ENCODE measurements at regions not wholly inside any gene's neighbourhood (a gene's known extent, or its start where the extent isn't known, plus 50 kb on each side); places are given as distances from the start of the nearest gene placed in this dataset.

GRCh38 chr10:83816942-83817341 lies 322.4 kb upstream of the GHITM start:
- no peak overlapping the region for H3K18ac ChIP-seq (ENCODE audit: low read length)
- no peak overlapping the region for H4K5ac ChIP-seq (ENCODE audit: low read length)
- no peak overlapping the region for H3K4me3 ChIP-seq (ENCODE audit: low read length)
- no peaks in the 10 kb centered on the region for H3K4me1 ChIP-seq (ENCODE audit: control insufficient read depth, low read depth, low read length)
- H3K56ac ChIP-seq (ENCODE audit: low read length) = no peak overlapping the region
- H3K36me3 ChIP-seq (ENCODE audit: control insufficient read depth, insufficient read depth, low read length) = no peaks in the 10 kb centered on the region
- no peak for DNase-seq
- H3K23ac ChIP-seq (ENCODE audit: low read length) = no peak overlapping the region
- no peaks in the 10 kb centered on the region for H3K79me2 ChIP-seq (ENCODE audit: control insufficient read depth, insufficient read depth, low read length)
- no peaks in the 10 kb centered on the region for H3K27me3 ChIP-seq (ENCODE audit: insufficient read depth, low read length, poor library complexity)
- H2BK5ac ChIP-seq (ENCODE audit: low read length) = no peak overlapping the region
- no peak overlapping the region for H2BK15ac ChIP-seq (replicated peaks; ENCODE audit: low read depth)
- H3K9ac ChIP-seq (ENCODE audit: low read length) = no peak overlapping the region
- H2AK5ac ChIP-seq (ENCODE audit: low read length) = no peak overlapping the region
- WGBS (ENCODE audit: extremely low coverage, insufficient coverage, low lambda C conversion rate) = no CpG with 5 or more reads among the region's 2 CpGs
- no peaks in the 10 kb centered on the region for H3K79me1 ChIP-seq (ENCODE audit: low read length)
- no peak overlapping the region for H3K27ac ChIP-seq (ENCODE audit: low read depth, low read length)
- H3K4ac ChIP-seq (ENCODE audit: low read depth, low read length) = no peak overlapping the region
- no peak overlapping the region for H2BK120ac ChIP-seq (ENCODE audit: low read depth, low read length)
- no peak overlapping the region for H4K8ac ChIP-seq (ENCODE audit: low read depth, low read length)
- no peak overlapping the region for H3K4me2 ChIP-seq (ENCODE audit: low read length)

DNA sequence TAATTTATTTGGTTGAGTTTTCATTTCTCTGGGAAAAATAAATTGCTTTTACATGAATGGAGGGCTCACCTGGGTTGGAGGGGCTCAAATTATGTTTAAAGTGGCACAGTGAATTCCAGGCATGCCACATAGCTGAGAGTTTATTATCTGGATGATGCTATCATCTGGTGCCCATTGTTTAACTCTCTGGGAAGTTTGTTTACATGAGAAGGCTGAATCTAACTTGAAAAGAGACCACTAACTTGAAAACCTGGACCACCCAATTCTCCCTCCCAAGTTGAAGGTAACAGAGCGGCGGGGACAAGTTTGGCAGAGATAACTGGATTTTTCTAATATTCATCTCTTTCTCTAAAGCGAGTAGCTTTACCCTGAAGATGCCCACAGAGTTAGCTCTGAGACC lies 321.5 kb upstream of the GHITM start:
- Histone ChIP-seq H3K4me1 (ENCODE audit: control insufficient read depth, low read depth, low read length) (no peaks in the 10 kb centered on the region), H3K9ac (ENCODE audit: low read length) (no peak overlapping the region), H3K4me3 (ENCODE audit: low read length) (no peak overlapping the region), H3K56ac (ENCODE audit: low read length) (no peak overlapping the region), H4K8ac (ENCODE audit: low read depth, low read length) (no peak overlapping the region), H3K36me3 (ENCODE audit: control insufficient read depth, insufficient read depth, low read length) (no peaks in the 10 kb centered on the region), H3K4ac (ENCODE audit: low read depth, low read length) (no peak overlapping the region), H2BK5ac (ENCODE audit: low read length) (no peak overlapping the region), H4K5ac (ENCODE audit: low read length) (no peak overlapping the region), H3K79me1 (ENCODE audit: low read length) (no peaks in the 10 kb centered on the region), H3K27ac (ENCODE audit: low read depth, low read length) (no peak overlapping the region), H2AK5ac (ENCODE audit: low read length) (no peak overlapping the region), H3K4me2 (ENCODE audit: low read length) (no peak overlapping the region), H3K18ac (ENCODE audit: low read length) (no peak overlapping the region), H3K27me3 (ENCODE audit: insufficient read depth, low read length, poor library complexity) (no peaks in the 10 kb centered on the region), H3K79me2 (ENCODE audit: control insufficient read depth, insufficient read depth, low read length) (no peaks in the 10 kb centered on the region), H3K23ac (ENCODE audit: low read length) (no peak overlapping the region), H2BK15ac (replicated peaks; ENCODE audit: low read depth) (no peak overlapping the region), H2BK120ac (ENCODE audit: low read depth, low read length) (no peak overlapping the region)
- WGBS (ENCODE audit: extremely low coverage, insufficient coverage, low lambda C conversion rate) = no CpG with 5 or more reads among the region's 3 CpGs
- peak; percentile 53 for DNase-seq

DNA sequence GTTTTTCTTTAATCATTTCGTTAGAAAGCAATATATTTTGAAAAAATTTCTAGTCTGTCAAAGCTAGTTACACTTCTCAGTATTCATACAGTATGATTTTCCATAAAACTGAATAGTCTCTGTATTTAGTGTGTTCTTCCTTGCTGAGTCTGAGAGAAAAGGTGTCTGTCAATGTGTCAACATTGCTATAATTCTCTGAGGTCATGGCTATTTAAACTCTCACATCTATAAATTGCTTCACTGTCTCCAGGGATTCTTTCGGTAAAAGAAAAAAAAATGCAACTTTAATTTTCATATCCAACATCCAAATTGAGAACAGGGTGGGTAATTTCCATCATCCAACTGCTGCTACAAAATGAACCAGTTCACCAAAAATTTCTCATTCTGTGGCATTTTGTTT lies 319.7 kb upstream of the GHITM start:
- Histone ChIP-seq H2BK15ac (replicated peaks; ENCODE audit: low read depth) (no peak overlapping the region), H3K27ac (ENCODE audit: low read depth, low read length) (no peak overlapping the region), H3K79me1 (ENCODE audit: low read length) (no peaks in the 10 kb centered on the region), H4K8ac (ENCODE audit: low read depth, low read length) (no peak overlapping the region), H3K4me2 (ENCODE audit: low read length) (no peak overlapping the region), H2BK5ac (ENCODE audit: low read length) (no peak overlapping the region), H3K18ac (ENCODE audit: low read length) (no peak overlapping the region), H3K79me2 (ENCODE audit: control insufficient read depth, insufficient read depth, low read length) (no peaks in the 10 kb centered on the region), H3K4me1 (ENCODE audit: control insufficient read depth, low read depth, low read length) (no peaks in the 10 kb centered on the region), H3K23ac (ENCODE audit: low read length) (no peak overlapping the region), H2BK120ac (ENCODE audit: low read depth, low read length) (no peak overlapping the region), H3K4ac (ENCODE audit: low read depth, low read length) (no peak overlapping the region), H3K4me3 (ENCODE audit: low read length) (no peak overlapping the region), H3K56ac (ENCODE audit: low read length) (no peak overlapping the region), H4K5ac (ENCODE audit: low read length) (no peak overlapping the region), H3K36me3 (ENCODE audit: control insufficient read depth, insufficient read depth, low read length) (no peaks in the 10 kb centered on the region), H3K27me3 (ENCODE audit: insufficient read depth, low read length, poor library complexity) (no peaks in the 10 kb centered on the region), H3K9ac (ENCODE audit: low read length) (no peak overlapping the region), H2AK5ac (ENCODE audit: low read length) (no peak overlapping the region)
- WGBS (ENCODE audit: extremely low coverage, insufficient coverage, low lambda C conversion rate) = no CpG with 5 or more reads among the region's 2 CpGs
- no peak for DNase-seq

- H3K4ac ChIP-seq (ENCODE audit: low read depth, low read length) = no peak overlapping the region
- no peak overlapping the region for H4K5ac ChIP-seq (ENCODE audit: low read length)
- H3K4me2 ChIP-seq (ENCODE audit: low read length) = no peak overlapping the region
- H4K8ac ChIP-seq (ENCODE audit: low read depth, low read length) = no peak overlapping the region
- no peaks in the 10 kb centered on the region for H3K79me2 ChIP-seq (ENCODE audit: control insufficient read depth, insufficient read depth, low read length)
- H3K56ac ChIP-seq (ENCODE audit: low read length) = no peak overlapping the region
- H3K4me1 ChIP-seq (ENCODE audit: control insufficient read depth, low read depth, low read length) = no peaks in the 10 kb centered on the region
- H3K79me1 ChIP-seq (ENCODE audit: low read length) = no peaks in the 10 kb centered on the region
- no peak overlapping the region for H2BK120ac ChIP-seq (ENCODE audit: low read depth, low read length)
- H2BK5ac ChIP-seq (ENCODE audit: low read length) = no peak overlapping the region
- no peaks in the 10 kb centered on the region for H3K27me3 ChIP-seq (ENCODE audit: insufficient read depth, low read length, poor library complexity)
- no peak overlapping the region for H3K27ac ChIP-seq (ENCODE audit: low read depth, low read length)
- H3K4me3 ChIP-seq (ENCODE audit: low read length) = no peak overlapping the region
- no peak overlapping the region for H3K18ac ChIP-seq (ENCODE audit: low read length)
- no peak overlapping the region for H3K9ac ChIP-seq (ENCODE audit: low read length)
- no peak overlapping the region for H3K23ac ChIP-seq (ENCODE audit: low read length)
- WGBS (ENCODE audit: extremely low coverage, insufficient coverage, low lambda C conversion rate) = no CpG with 5 or more reads among the region's 3 CpGs
- no peaks in the 10 kb centered on the region for H3K36me3 ChIP-seq (ENCODE audit: control insufficient read depth, insufficient read depth, low read length)
- H2AK5ac ChIP-seq (ENCODE audit: low read length) = no peak overlapping the region
- no peak for DNase-seq
- no peak overlapping the region for H2BK15ac ChIP-seq (replicated peaks; ENCODE audit: low read depth)
These were observed 319.3 kb upstream of the GHITM start for GRCh38 chr10:83820033-83820432.

DNA sequence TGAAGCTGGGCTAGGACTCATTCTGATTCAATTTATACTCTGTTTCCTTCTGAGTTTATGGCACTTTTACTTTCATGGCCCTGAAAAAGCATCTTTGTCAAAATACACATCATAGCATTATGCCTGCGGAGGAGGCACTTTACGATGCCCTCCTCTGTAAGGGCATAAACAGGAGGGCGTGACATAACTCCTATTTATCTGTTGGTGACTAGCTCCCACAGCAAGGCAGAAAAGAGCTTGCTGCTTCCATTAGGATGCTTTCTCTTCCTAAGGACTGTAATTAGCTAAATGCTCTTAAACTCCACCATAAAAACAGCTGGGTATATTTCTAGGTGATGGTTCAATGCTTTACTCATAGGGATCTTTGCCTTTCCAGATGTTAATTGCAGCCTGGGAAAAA lies 315.2 kb upstream of the GHITM start:
- H4K8ac ChIP-seq (ENCODE audit: low read depth, low read length) = no peak overlapping the region
- H3K4ac ChIP-seq (ENCODE audit: low read depth, low read length) = no peak overlapping the region
- H2AK5ac ChIP-seq (ENCODE audit: low read length) = no peak overlapping the region
- H3K79me2 ChIP-seq (ENCODE audit: control insufficient read depth, insufficient read depth, low read length) = no peaks in the 10 kb centered on the region
- H3K4me3 ChIP-seq (ENCODE audit: low read length) = no peak overlapping the region
- H3K27me3 ChIP-seq (ENCODE audit: insufficient read depth, low read length, poor library complexity) = no peaks in the 10 kb centered on the region
- no peaks in the 10 kb centered on the region for H3K4me1 ChIP-seq (ENCODE audit: control insufficient read depth, low read depth, low read length)
- no peak overlapping the region for H3K18ac ChIP-seq (ENCODE audit: low read length)
- H3K23ac ChIP-seq (ENCODE audit: low read length) = no peak overlapping the region
- H3K36me3 ChIP-seq (ENCODE audit: control insufficient read depth, insufficient read depth, low read length) = no peaks in the 10 kb centered on the region
- no peak overlapping the region for H2BK120ac ChIP-seq (ENCODE audit: low read depth, low read length)
- H4K5ac ChIP-seq (ENCODE audit: low read length) = no peak overlapping the region
- WGBS (ENCODE audit: extremely low coverage, insufficient coverage, low lambda C conversion rate) = no CpG with 5 or more reads among the region's 3 CpGs
- H3K9ac ChIP-seq (ENCODE audit: low read length) = no peak overlapping the region
- H3K4me2 ChIP-seq (ENCODE audit: low read length) = no peak overlapping the region
- H2BK5ac ChIP-seq (ENCODE audit: low read length) = no peak overlapping the region
- no peak overlapping the region for H3K27ac ChIP-seq (ENCODE audit: low read depth, low read length)
- no peak overlapping the region for H3K56ac ChIP-seq (ENCODE audit: low read length)
- DNase-seq = no peak
- H2BK15ac ChIP-seq (replicated peaks; ENCODE audit: low read depth) = no peak overlapping the region
- no peaks in the 10 kb centered on the region for H3K79me1 ChIP-seq (ENCODE audit: low read length)

GRCh38 chr10:83834096-83834495 lies 305.2 kb upstream of the GHITM start:
- no peak overlapping the region for H3K9ac ChIP-seq (ENCODE audit: low read length)
- no peak overlapping the region for H4K8ac ChIP-seq (ENCODE audit: low read depth, low read length)
- H3K4me1 ChIP-seq (ENCODE audit: control insufficient read depth, low read depth, low read length) = no peaks in the 10 kb centered on the region
- DNase-seq = no peak
- no peak overlapping the region for H3K56ac ChIP-seq (ENCODE audit: low read length)
- H3K23ac ChIP-seq (ENCODE audit: low read length) = no peak overlapping the region
- no peak overlapping the region for H3K4me3 ChIP-seq (ENCODE audit: low read length)
- H3K27me3 ChIP-seq (ENCODE audit: insufficient read depth, low read length, poor library complexity) = no peaks in the 10 kb centered on the region
- no peak overlapping the region for H2BK15ac ChIP-seq (replicated peaks; ENCODE audit: low read depth)
- no peaks in the 10 kb centered on the region for H3K79me2 ChIP-seq (ENCODE audit: control insufficient read depth, insufficient read depth, low read length)
- H3K4ac ChIP-seq (ENCODE audit: low read depth, low read length) = no peak overlapping the region
- WGBS (ENCODE audit: extremely low coverage, insufficient coverage, low lambda C conversion rate) = no CpG with 5 or more reads among the region's 2 CpGs
- no peak overlapping the region for H2BK120ac ChIP-seq (ENCODE audit: low read depth, low read length)
- no peak overlapping the region for H3K4me2 ChIP-seq (ENCODE audit: low read length)
- no peaks in the 10 kb centered on the region for H3K79me1 ChIP-seq (ENCODE audit: low read length)
- no peak overlapping the region for H3K18ac ChIP-seq (ENCODE audit: low read length)
- H2BK5ac ChIP-seq (ENCODE audit: low read length) = no peak overlapping the region
- no peak overlapping the region for H3K27ac ChIP-seq (ENCODE audit: low read depth, low read length)
- H4K5ac ChIP-seq (ENCODE audit: low read length) = no peak overlapping the region
- H2AK5ac ChIP-seq (ENCODE audit: low read length) = no peak overlapping the region
- no peaks in the 10 kb centered on the region for H3K36me3 ChIP-seq (ENCODE audit: control insufficient read depth, insufficient read depth, low read length)

Data from mesendoderm (in vitro differentiated cells).